Left ventricle myocardium inferior (tissue), 1 donor: ENCODE measurements at regions not wholly inside any gene's neighbourhood (a gene's known extent, or its start where the extent isn't known, plus 50 kb on each side); places are given as distances from the start of the nearest gene placed in this dataset.
"Not testable (repeated sequence)": the region's sequence is repeated elsewhere in the genome, so short reads cannot be mapped to it uniquely, and the experiment has no call there.

ENCODE experiments used
- DNase-seq: peaks from one replicate; pipeline ENCODE4 v3.0.0-alpha.2; 2020
- H3K27ac ChIP-seq: fragments of 200-600 bp; replicated peaks from 2 replicates; pipeline ENCODE4 v1.8.0; 2021
- H3K27me3 ChIP-seq: fragments of 200-600 bp; 2 replicates; pipeline ENCODE4 v1.8.0; 2021; ENCODE audit warnings: low read depth
- H3K36me3 ChIP-seq: fragments of 200-600 bp; 2 replicates; pipeline ENCODE4 v1.8.0; 2021
- H3K4me1 ChIP-seq: fragments of 200-600 bp; 2 replicates; pipeline ENCODE4 v1.8.0; 2021
- H3K4me3 ChIP-seq: fragments of 200-600 bp; 2 replicates; pipeline ENCODE4 v1.8.0; 2021; ENCODE audit warnings: mild to moderate bottlenecking, moderate library complexity
- H3K9me3 ChIP-seq: fragments of 200-600 bp; replicated peaks from 2 replicates; pipeline ENCODE4 v1.8.0; 2021
- CTCF ChIP-seq: fragments of 200-600 bp; IDR thresholded peaks from 2 replicates; pipeline ENCODE4 v1.8.0; 2021; ENCODE audit warnings: antibody characterized with exemption, mild to moderate bottlenecking, borderline replicate concordance
- intact Hi-C: fragments of 100-400 bp; cut with micrococcal nuclease; formaldehyde crosslinking; loops from one replicate; pipeline ENCODE4 v1.11.0; 2022
- donor health status: DM: no; HTN: yes; CAD: no; lungs with severe emphysema.

DNA sequence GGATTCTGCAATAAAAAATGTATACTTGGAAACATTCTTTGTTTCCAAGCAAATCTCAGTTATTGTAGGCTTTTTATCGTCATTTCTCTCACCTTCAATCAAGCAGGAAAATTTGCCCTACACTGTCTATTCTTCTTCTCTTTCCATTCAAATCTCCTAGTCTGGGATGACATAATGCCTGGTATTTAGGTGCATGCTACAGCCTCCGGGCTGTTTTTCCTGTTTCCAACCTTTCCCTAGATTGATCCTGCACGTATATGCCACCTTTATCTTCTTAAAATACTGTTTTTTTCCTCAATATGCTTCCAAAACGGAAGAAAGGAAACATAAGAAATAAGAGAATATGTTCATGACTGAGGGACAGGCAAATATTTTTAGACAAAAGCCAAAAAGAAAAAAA, 249.1 kb upstream of the UBASH3B start:
- no peak for DNase-seq
- Histone ChIP-seq H3K9me3 (no peaks in the 10 kb centered on the region), H3K4me3 (no peak overlapping the region), H3K36me3 (no peaks in the 10 kb centered on the region), H3K4me1 (no peaks in the 10 kb centered on the region), H3K27ac (no peak overlapping the region), H3K27me3 (no peaks in the 10 kb centered on the region)
- intact Hi-C loops: no loop called here
- TF ChIP-seq CTCF: no peak

DNA sequence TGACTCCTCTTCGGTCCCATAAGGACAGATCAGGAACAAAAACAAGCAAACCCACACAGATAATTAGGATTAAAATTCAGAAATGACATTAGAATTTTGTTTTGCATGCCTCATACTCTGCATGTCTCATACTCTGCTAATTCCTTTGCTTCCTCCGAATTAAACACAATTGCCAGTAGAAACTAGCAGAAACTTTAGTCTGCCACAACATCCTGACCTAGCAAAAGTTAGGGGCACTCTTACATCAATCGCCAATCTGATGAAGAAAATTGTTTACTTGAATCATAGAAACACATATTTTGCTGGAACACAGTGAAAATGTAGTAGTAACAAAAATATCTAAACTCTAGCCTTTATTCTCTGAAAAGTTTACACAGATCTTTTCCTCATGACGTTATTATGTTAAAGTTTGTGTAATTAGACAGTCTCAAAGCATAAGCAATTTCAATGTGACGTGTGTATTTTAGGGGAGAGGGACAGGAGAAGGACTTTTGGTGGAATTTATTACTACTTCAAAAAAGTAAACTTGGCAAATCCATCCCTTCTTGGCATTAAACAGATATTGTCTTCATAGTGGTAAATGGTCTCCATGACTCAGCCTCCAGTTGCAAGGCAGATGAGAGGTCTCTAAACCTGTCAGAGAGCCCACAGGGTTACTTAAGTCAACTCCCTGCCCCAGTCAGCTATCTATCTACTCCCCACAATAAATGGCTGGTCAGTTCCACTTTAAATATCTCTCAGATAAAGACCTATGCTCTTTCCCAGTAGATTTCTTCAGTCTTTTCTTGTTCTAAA, 249.8 kb upstream of the UBASH3B start:
- Histone ChIP-seq H3K9me3 (no peaks in the 10 kb centered on the region), H3K36me3 (no peaks in the 10 kb centered on the region), H3K27me3 (no peaks in the 10 kb centered on the region), H3K4me3 (no peak overlapping the region), H3K4me1 (no peaks in the 10 kb centered on the region), H3K27ac (no peak overlapping the region)
- TF ChIP-seq CTCF: no peak
- DNase-seq: no peak
- intact Hi-C loops: no loop called here

- intact Hi-C loops: no loop called here
- no peaks in the 10 kb centered on the region for H3K4me1 ChIP-seq
- H3K27me3 ChIP-seq: no peaks in the 10 kb centered on the region
- H3K36me3 ChIP-seq: no peaks in the 10 kb centered on the region
- no peak overlapping the region for H3K4me3 ChIP-seq
- H3K9me3 ChIP-seq: no peaks in the 10 kb centered on the region
- DNase-seq: no peak
- TF ChIP-seq CTCF: no peak
- H3K27ac ChIP-seq: no peak overlapping the region
Observed at GRCh38 chr11:122404571-122404970, 251.0 kb upstream of the UBASH3B start.

DNA sequence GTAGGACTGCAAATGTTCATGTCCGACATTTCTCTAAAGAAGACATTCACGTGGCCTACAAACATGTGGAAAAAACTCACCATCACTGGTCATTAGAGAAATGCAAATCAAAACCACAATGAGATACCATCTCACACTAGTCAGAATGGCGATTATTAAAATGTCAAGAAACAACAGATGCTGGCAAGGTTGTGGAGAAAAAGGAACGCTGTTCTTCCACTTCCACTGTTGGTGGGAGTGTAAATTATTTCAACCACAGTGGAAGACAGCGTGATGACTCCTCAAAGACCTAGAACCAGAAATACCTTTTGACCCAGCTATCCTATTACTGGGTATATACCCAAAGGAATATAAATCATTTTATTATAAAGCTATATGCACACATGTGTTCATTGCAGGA, 253.9 kb upstream of the UBASH3B start:
- intact Hi-C loops, H3K27ac ChIP-seq, H3K36me3 ChIP-seq, H3K4me3 ChIP-seq, H3K4me1 ChIP-seq, H3K9me3 ChIP-seq, DNase-seq, H3K27me3 ChIP-seq: not testable (repeated sequence)

GRCh38 chr11:122399375-122399774, 256.1 kb upstream of the UBASH3B start:
- TF ChIP-seq CTCF: no peak
- no peaks in the 10 kb centered on the region for H3K9me3 ChIP-seq
- no peak for DNase-seq
- H3K36me3 ChIP-seq: no peaks in the 10 kb centered on the region
- intact Hi-C loops: no loop called here
- no peak overlapping the region for H3K27ac ChIP-seq
- no peaks in the 10 kb centered on the region for H3K4me1 ChIP-seq
- no peak overlapping the region for H3K4me3 ChIP-seq
- no peaks in the 10 kb centered on the region for H3K27me3 ChIP-seq

- H3K27me3 ChIP-seq: no peaks in the 10 kb centered on the region
- no peaks in the 10 kb centered on the region for H3K9me3 ChIP-seq
- no peak for DNase-seq
- intact Hi-C loops: no loop called here
- no peaks in the 10 kb centered on the region for H3K36me3 ChIP-seq
- no peak for TF ChIP-seq CTCF
- H3K4me3 ChIP-seq: no peak overlapping the region
- H3K4me1 ChIP-seq: no peaks in the 10 kb centered on the region
- peak overlapping the region; percentile 0 for H3K27ac ChIP-seq
Observed at GRCh38 chr11:122398851-122399250, 256.7 kb upstream of the UBASH3B start.
